ENCODE measurements at regions not wholly inside any gene's neighbourhood (a gene's known extent, or its start where the extent isn't known, plus 50 kb on each side); places are given as distances from the start of the nearest gene placed in this dataset.

DNA sequence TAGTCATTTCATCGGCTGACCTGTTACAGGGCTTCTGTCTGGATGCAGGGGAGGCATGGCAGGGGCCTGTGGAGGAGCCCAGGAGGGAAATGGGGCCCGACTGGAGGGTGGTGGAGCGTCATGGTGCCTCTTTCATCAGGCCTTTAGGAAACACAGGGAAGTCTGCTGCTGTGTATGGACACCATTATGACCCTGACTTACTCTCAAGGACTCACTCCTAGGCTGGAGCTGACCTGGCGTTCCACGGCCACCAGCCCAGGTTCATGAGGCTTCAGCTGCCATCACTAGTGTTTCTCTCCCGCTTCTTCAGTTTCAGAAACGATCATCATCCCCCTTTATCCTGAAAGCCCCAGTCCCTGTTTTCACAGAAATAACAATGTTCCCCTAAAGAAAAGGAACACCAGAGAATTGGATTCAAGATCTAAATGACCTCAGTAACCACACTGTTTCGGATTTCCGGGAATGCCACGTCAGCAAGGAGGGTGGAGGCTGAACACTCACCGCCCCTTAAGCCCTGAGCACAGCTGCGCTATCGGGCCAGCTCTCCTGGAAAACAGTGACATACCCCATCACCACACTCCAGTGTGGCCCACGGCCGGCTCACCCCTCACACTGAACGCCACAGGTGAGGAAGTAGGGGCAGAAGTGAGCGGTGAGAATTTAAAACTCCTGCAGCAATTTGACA, 67.6 kb downstream of the SOX1 start:
- H3K4me3 ChIP-seq = no peak overlapping the region
- intact Hi-C loops (cut with DNase I; ENCODE audit: low total_unique reads) = no loop called here
- no peaks in the 10 kb centered on the region for H3K4me1 ChIP-seq
- 83 to 85% methylated on average over 17 of the region's 17 CpGs for WGBS, 2 donors
- no peaks in the 10 kb centered on the region for H3K27me3 ChIP-seq
- DNase-seq = no peak
- TF ChIP-seq POLR2A (IDR thresholded peaks at IDR 0.05) = no peak
- TF ChIP-seq, protein P1, sequence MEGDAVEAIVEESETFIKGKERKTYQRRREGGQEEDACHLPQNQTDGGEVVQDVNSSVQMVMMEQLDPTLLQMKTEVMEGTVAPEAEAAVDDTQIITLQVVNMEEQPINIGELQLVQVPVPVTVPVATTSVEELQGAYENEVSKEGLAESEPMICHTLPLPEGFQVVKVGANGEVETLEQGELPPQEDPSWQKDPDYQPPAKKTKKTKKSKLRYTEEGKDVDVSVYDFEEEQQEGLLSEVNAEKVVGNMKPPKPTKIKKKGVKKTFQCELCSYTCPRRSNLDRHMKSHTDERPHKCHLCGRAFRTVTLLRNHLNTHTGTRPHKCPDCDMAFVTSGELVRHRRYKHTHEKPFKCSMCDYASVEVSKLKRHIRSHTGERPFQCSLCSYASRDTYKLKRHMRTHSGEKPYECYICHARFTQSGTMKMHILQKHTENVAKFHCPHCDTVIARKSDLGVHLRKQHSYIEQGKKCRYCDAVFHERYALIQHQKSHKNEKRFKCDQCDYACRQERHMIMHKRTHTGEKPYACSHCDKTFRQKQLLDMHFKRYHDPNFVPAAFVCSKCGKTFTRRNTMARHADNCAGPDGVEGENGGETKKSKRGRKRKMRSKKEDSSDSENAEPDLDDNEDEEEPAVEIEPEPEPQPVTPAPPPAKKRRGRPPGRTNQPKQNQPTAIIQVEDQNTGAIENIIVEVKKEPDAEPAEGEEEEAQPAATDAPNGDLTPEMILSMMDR (IDR thresholded peaks at IDR 0.05) = no peak
- no peak overlapping the region for H3K27ac ChIP-seq
- H3K36me3 ChIP-seq (ENCODE audit: low read depth, missing control alignments) = no peaks in the 10 kb centered on the region
- no peaks in the 10 kb centered on the region for H3K9me3 ChIP-seq

DNA sequence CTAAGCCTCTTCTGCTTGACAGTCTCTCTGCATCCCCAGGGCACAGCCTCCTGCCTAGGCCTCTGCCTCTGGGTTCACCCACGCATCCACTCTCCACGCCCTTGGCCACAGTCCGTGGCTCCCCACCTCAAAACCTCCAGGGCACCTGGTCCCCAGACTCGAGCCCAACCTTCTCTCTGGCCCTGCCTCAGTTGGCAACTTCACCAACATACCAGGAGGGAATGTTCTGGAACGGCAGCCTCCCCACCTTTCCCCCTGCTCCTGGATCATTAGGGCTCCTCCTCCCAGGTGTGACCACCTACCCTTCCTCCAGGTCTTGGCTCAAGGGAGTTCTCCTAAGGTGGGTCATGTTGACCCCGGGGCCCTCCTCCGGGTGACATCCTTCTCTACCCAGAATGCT, 69.1 kb downstream of the SOX1 start:
- Histone ChIP-seq H3K4me3 (no peak overlapping the region), H3K9me3 (no peaks in the 10 kb centered on the region), H3K36me3 (ENCODE audit: low read depth, missing control alignments) (no peaks in the 10 kb centered on the region), H3K27me3 (no peaks in the 10 kb centered on the region), H3K4me1 (no peaks in the 10 kb centered on the region), H3K27ac (no peak overlapping the region)
- TF ChIP-seq, protein P1 (IDR thresholded peaks at IDR 0.05) = no peak
- TF ChIP-seq POLR2A (IDR thresholded peaks at IDR 0.05) = no peak
- WGBS, 2 donors = 80 to 92% methylated on average over 7 of the region's 7 CpGs
- intact Hi-C loops (cut with DNase I; ENCODE audit: low total_unique reads) = no loop called here
- no peak for DNase-seq

DNA sequence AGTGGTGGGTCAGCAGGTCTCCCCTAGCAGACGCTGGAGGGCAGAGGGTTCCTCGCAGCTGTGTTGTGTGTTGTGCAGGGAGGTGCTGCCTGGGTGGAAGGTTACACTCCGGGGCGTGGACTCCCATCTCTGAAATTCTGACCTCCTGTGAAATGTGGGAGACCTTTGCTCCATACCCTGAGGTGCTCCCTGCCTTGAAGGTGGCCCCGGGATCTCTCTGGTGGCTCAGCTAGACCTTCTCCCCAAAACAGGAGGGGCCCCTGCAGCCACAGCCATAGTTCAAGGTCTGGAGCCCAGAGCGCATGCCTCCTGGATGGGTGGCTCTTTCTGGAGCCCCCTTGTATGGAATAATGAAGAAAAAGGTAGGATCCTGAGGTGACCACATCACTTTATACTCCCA, 70.2 kb downstream of the SOX1 start:
- no peak overlapping the region for H3K4me3 ChIP-seq
- H3K4me1 ChIP-seq = no peaks in the 10 kb centered on the region
- TF ChIP-seq POLR2A (IDR thresholded peaks at IDR 0.05) = no peak
- TF ChIP-seq, protein P1 (IDR thresholded peaks at IDR 0.05) = no peak
- no peak for DNase-seq
- H3K9me3 ChIP-seq = no peaks in the 10 kb centered on the region
- 59 to 70% methylated on average over 3 to 6 of the region's 6 CpGs for WGBS, 2 donors
- no peaks in the 10 kb centered on the region for H3K27me3 ChIP-seq
- intact Hi-C loops (cut with DNase I; ENCODE audit: low total_unique reads) = no loop called here
- no peaks in the 10 kb centered on the region for H3K36me3 ChIP-seq (ENCODE audit: low read depth, missing control alignments)
- no peak overlapping the region for H3K27ac ChIP-seq

DNA sequence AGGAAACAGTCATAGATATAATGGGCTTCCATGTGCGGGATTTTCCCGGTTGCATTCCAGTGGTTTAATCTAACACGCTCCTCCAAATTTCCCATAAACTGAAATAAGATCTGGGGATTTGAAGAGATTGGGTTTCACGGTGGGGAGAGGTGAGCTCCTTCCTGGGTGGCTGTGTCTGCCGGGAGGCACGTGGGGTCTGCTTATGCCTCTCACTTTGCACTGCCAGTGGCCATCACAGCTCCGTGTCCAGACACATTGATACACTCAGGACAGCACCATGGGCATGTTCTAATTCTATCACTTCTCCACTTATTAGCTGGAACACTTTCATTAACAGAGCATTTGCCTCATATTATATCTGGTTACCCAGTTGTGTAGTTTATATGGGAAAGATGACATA, 73.4 kb downstream of the SOX1 start:
- Histone ChIP-seq H3K4me3 (no peak overlapping the region), H3K27me3 (no peaks in the 10 kb centered on the region), H3K9me3 (no peaks in the 10 kb centered on the region), H3K4me1 (no peaks in the 10 kb centered on the region), H3K27ac (no peak overlapping the region), H3K36me3 (ENCODE audit: low read depth, missing control alignments) (no peaks in the 10 kb centered on the region)
- TF ChIP-seq, protein P1 (IDR thresholded peaks at IDR 0.05) = no peak
- TF ChIP-seq POLR2A (IDR thresholded peaks at IDR 0.05) = no peak
- intact Hi-C loops (cut with DNase I; ENCODE audit: low total_unique reads) = no loop called here
- DNase-seq = no peak
- 71 to 77% methylated on average over 7 of the region's 7 CpGs for WGBS, 2 donors

Measured in testis (tissue), 2 donors.